HG03066 (cell line): ENCODE measurements at regions not wholly inside any gene's neighbourhood (a gene's known extent, or its start where the extent isn't known, plus 50 kb on each side); places are given as distances from the start of the nearest gene placed in this dataset.
"Not testable (repeated sequence)": the region's sequence is repeated elsewhere in the genome, so short reads cannot be mapped to it uniquely, and the experiment has no call there.

Source experiments
- ATAC-seq: cut with Tn5 transposase; IDR thresholded peaks from one replicate; pipeline ENCODE4 v1.9.1; 2021; ENCODE audit warnings: low read depth; ENCODE audit not compliant: unreplicated experiment

GRCh38 chr2:175786471-175787124 lies 215.5 kb downstream of the LNPK start:
- ATAC-seq: no peak

GRCh38 chr2:175777337-175777736 lies 224.7 kb downstream of the LNPK start:
- ATAC-seq: not testable (repeated sequence)

- no peak for ATAC-seq
Measured at GRCh38 chr2:175769200-175769599, 232.9 kb downstream of the LNPK start.

- no peak for ATAC-seq
Measured at GRCh38 chr2:175766880-175767279, 235.2 kb downstream of the LNPK start.

- no peak for ATAC-seq
Measured at GRCh38 chr2:175755656-175756386, 246.2 kb downstream of the LNPK start.

GRCh38 chr2:175755169-175755568 lies 246.9 kb downstream of the LNPK start:
- ATAC-seq: no peak

GRCh38 chr2:175750195-175750594 lies 251.9 kb downstream of the LNPK start:
- ATAC-seq: no peak

- no peak for ATAC-seq
Measured at GRCh38 chr2:175745911-175746310, 256.2 kb downstream of the LNPK start.

- no peak for ATAC-seq
Measured at GRCh38 chr2:175744000-175744399, 258.1 kb downstream of the LNPK start.

GRCh38 chr2:175743011-175743410 lies 259.1 kb downstream of the LNPK start:
- ATAC-seq: no peak

GRCh38 chr2:175742367-175742766 lies 259.7 kb downstream of the LNPK start:
- ATAC-seq: no peak

- ATAC-seq: no peak
Measured at GRCh38 chr2:175741164-175741563, 260.9 kb downstream of the LNPK start.

- no peak for ATAC-seq
Measured at GRCh38 chr2:175737722-175738361, 264.2 kb downstream of the LNPK start.

GRCh38 chr2:175734686-175735085 lies 267.4 kb downstream of the LNPK start:
- no peak for ATAC-seq

GRCh38 chr2:175732531-175732930 lies 269.5 kb downstream of the LNPK start:
- ATAC-seq: no peak

- ATAC-seq: no peak
Measured at GRCh38 chr2:175730050-175730449, 272.0 kb downstream of the LNPK start.

- no peak for ATAC-seq
Measured at GRCh38 chr2:175729049-175729706, 272.9 kb downstream of the LNPK start.

- ATAC-seq: no peak
Measured at GRCh38 chr2:175728032-175728431, 274.0 kb downstream of the LNPK start.

GRCh38 chr2:175726223-175726622 lies 275.8 kb downstream of the LNPK start:
- no peak for ATAC-seq

GRCh38 chr2:175709248-175709647 lies 292.8 kb downstream of the LNPK start:
- ATAC-seq: no peak

GRCh38 chr2:175707322-175707721 lies 294.7 kb downstream of the LNPK start:
- no peak for ATAC-seq
